ENCODE measurements at regions not wholly inside any gene's neighbourhood (a gene's known extent, or its start where the extent isn't known, plus 50 kb on each side); places are given as distances from the start of the nearest gene placed in this dataset.

DNA sequence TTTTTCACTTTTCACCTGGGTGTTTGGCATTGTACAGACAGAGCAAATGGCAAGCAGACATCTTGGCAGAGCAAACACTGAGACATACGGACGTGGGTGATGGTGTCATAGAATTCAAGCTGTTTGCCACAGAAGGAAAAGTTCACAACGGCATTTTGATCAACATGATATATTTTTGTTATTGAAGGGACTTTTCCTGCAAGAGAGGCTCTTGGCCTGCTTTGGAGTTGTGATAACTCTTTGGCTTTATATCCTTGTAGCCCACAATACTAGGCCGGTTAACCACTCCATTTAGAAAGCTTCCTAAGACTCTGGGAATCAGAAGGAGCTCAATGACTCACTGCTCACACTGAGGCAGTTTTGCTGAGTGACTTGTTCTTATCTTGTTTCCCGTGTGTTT lies 1038.3 kb downstream of the TLE1 start:
- CTCF ChIA-PET = no interaction called here
- 0 out of 2 replicates have a peak, but pooled peaks cover 5% of the 10 kb centered on the region for H3K4me1 ChIP-seq (replicated peaks; ENCODE audit: insufficient read depth)
- intact Hi-C loops (cut with micrococcal nuclease; ENCODE audit: unreplicated experiment) = no loop called here
- no peak overlapping the region for H3K27ac ChIP-seq
- H3K9me3 ChIP-seq (ENCODE audit: insufficient read depth, low read depth) = no peaks in the 10 kb centered on the region
- H3K9me2 ChIP-seq (ENCODE audit: insufficient read depth) = no peaks in the 10 kb centered on the region
- BruUV-seq (replicated peaks) = no TSS peak
- H3F3A ChIP-seq (ENCODE audit: insufficient read depth, low read depth) = no peaks in the 10 kb centered on the region
- no peak for DNase-seq
- no peak overlapping the region for H3K4me2 ChIP-seq
- no peaks in the 10 kb centered on the region for H3K27me3 ChIP-seq (ENCODE audit: insufficient read depth, low read depth)
- POLR2A ChIA-PET (ENCODE audit: unreplicated experiment) = no interaction called here
- H2AFZ ChIP-seq = peak overlapping the region; percentile 59; the same call in 1 of the 2 replicates
- no peaks in the 10 kb centered on the region for H3K79me2 ChIP-seq (ENCODE audit: low read depth)
- TF ChIP-seq, protein P1, sequence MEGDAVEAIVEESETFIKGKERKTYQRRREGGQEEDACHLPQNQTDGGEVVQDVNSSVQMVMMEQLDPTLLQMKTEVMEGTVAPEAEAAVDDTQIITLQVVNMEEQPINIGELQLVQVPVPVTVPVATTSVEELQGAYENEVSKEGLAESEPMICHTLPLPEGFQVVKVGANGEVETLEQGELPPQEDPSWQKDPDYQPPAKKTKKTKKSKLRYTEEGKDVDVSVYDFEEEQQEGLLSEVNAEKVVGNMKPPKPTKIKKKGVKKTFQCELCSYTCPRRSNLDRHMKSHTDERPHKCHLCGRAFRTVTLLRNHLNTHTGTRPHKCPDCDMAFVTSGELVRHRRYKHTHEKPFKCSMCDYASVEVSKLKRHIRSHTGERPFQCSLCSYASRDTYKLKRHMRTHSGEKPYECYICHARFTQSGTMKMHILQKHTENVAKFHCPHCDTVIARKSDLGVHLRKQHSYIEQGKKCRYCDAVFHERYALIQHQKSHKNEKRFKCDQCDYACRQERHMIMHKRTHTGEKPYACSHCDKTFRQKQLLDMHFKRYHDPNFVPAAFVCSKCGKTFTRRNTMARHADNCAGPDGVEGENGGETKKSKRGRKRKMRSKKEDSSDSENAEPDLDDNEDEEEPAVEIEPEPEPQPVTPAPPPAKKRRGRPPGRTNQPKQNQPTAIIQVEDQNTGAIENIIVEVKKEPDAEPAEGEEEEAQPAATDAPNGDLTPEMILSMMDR (conservative IDR thresholded peaks at IDR 0.05) = no peak
- TF ChIP-seq EZH2 (IDR thresholded peaks at IDR 0.05; ENCODE audit: low read depth) = no peak
- no peaks in the 10 kb centered on the region for H4K20me1 ChIP-seq (ENCODE audit: insufficient read depth)
- no peaks in the 10 kb centered on the region for H3K36me3 ChIP-seq (ENCODE audit: low read depth)
- H3K4me3 ChIP-seq = no peak overlapping the region

DNA sequence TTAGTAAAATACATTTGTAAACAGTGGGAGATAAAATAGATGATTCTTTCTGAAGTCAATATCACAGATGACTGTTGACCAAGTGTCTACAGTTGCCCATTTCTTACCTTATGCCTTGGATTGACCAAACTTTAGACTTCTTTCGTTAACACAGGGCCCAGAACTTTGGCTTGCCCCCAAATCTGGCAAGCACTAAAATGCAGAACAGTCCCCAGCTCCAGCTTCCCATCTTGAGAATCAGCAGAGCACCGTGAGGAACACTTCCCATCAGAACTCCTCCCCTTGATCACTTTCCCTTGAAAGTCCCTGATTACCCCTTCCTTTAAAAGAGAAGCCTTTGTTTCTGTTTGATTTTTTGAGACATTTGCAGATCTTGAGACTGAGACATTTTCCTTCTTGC lies 1039.9 kb downstream of the TLE1 start:
- no peak overlapping the region for H3K4me2 ChIP-seq
- no peaks in the 10 kb centered on the region for H3K36me3 ChIP-seq (ENCODE audit: low read depth)
- intact Hi-C loops (cut with micrococcal nuclease; ENCODE audit: unreplicated experiment) = no loop called here
- POLR2A ChIA-PET (ENCODE audit: unreplicated experiment) = interaction anchor here (0.6 kb wide), 1 partner anchor 268 kb away, joined by 4 read pairs; no protein-coding TSS in a partner anchor
- H3K4me3 ChIP-seq = no peak overlapping the region
- CTCF ChIA-PET = no interaction called here
- no peak for DNase-seq
- H2AFZ ChIP-seq = no peak overlapping the region
- H4K20me1 ChIP-seq (ENCODE audit: insufficient read depth) = no peaks in the 10 kb centered on the region
- no peak overlapping the region for H3K27ac ChIP-seq
- TF ChIP-seq, protein P1 (conservative IDR thresholded peaks at IDR 0.05) = no peak
- no peak for TF ChIP-seq EZH2 (IDR thresholded peaks at IDR 0.05; ENCODE audit: low read depth)
- no peaks in the 10 kb centered on the region for H3K9me3 ChIP-seq (ENCODE audit: insufficient read depth, low read depth)
- no peaks in the 10 kb centered on the region for H3K27me3 ChIP-seq (ENCODE audit: insufficient read depth, low read depth)
- BruUV-seq (replicated peaks) = no TSS peak
- no peaks in the 10 kb centered on the region for H3K79me2 ChIP-seq (ENCODE audit: low read depth)
- 0 out of 2 replicates have a peak, but pooled peaks cover 5% of the 10 kb centered on the region for H3K4me1 ChIP-seq (replicated peaks; ENCODE audit: insufficient read depth)
- H3F3A ChIP-seq (ENCODE audit: insufficient read depth, low read depth) = no peaks in the 10 kb centered on the region
- no peaks in the 10 kb centered on the region; the same call in 1 of the 2 replicates for H3K9me2 ChIP-seq (ENCODE audit: insufficient read depth)

DNA sequence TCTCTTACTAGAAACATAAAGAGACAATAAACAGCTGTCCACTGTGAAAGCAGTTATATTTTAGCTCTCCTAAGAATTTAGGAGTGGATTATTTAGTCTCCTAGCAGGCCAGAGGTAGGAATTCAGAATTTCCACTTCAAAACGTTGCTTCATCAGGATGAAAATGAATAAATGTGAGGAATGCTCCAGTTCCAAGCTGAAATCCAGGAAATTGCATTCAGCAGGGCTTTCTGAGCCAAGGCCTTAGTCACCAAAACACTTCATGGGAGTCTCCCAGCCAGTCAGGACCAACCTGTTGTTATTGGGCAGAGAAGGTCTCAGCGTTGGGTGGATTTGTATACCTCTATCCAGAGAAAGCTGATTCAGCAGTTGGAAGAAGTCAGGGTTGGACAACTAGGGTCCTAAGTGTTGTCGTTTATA lies 1040.3 kb downstream of the TLE1 start:
- no peaks in the 10 kb centered on the region for H3F3A ChIP-seq (ENCODE audit: insufficient read depth, low read depth)
- TF ChIP-seq, protein P1 (conservative IDR thresholded peaks at IDR 0.05) = no peak
- TF ChIP-seq EZH2 (IDR thresholded peaks at IDR 0.05; ENCODE audit: low read depth) = no peak
- 0 out of 2 replicates have a peak overlapping the region, but pooled peaks have one; percentile 21 for H3K27ac ChIP-seq
- intact Hi-C loops (cut with micrococcal nuclease; ENCODE audit: unreplicated experiment) = no loop called here
- H2AFZ ChIP-seq = 0 out of 2 replicates have a peak overlapping the region, but pooled peaks have one; percentile 17
- no peaks in the 10 kb centered on the region for H3K9me3 ChIP-seq (ENCODE audit: insufficient read depth, low read depth)
- 0 out of 2 replicates have a peak, but pooled peaks cover 5% of the 10 kb centered on the region for H3K4me1 ChIP-seq (replicated peaks; ENCODE audit: insufficient read depth)
- no TSS peak for BruUV-seq (replicated peaks)
- no peak overlapping the region for H3K4me3 ChIP-seq
- H3K4me2 ChIP-seq = no peak overlapping the region
- H4K20me1 ChIP-seq (ENCODE audit: insufficient read depth) = no peaks in the 10 kb centered on the region
- no peaks in the 10 kb centered on the region for H3K79me2 ChIP-seq (ENCODE audit: low read depth)
- peak in 1 of 2 experiments; percentile 14 for DNase-seq
- no peaks in the 10 kb centered on the region for H3K36me3 ChIP-seq (ENCODE audit: low read depth)
- POLR2A ChIA-PET (ENCODE audit: unreplicated experiment) = no interaction called here
- no peaks in the 10 kb centered on the region for H3K27me3 ChIP-seq (ENCODE audit: insufficient read depth, low read depth)
- H3K9me2 ChIP-seq (ENCODE audit: insufficient read depth) = no peaks in the 10 kb centered on the region; the same call in 1 of the 2 replicates
- CTCF ChIA-PET = no interaction called here
